ENCODE measurements at regions not wholly inside any gene's neighbourhood (a gene's known extent, or its start where the extent isn't known, plus 50 kb on each side); places are given as distances from the start of the nearest gene placed in this dataset.
A peak's percentile ranks its signal among the peaks of the same experiment; 100 is the strongest.

DNA sequence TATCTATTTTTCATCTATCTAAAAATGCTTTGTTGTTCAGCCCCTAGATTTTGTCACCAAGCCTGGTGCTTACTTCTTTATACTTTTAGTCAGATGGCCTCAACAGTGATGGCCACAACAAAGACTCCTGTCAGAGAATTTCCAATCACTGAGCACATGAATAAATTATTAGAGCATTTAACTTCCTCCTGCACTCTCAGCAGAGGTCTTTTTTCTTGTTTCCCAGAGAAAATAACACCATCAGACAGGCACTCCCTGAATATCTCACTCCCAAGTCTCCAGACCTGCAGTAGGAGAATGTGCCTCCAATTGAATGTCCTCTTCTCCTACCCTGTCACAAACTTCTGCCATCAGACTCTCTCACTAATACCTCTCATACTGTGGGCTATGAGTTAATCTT is 616.0 kb upstream of the NR5A2 start:
- H3K4me3 ChIP-seq (ENCODE audit: low read depth, low read length) = no peak overlapping the region
- no peak for DNase-seq (ENCODE audit: low read depth, low spot score)
- POLR2A ChIA-PET = no interaction called here
- TF ChIP-seq, protein P1, sequence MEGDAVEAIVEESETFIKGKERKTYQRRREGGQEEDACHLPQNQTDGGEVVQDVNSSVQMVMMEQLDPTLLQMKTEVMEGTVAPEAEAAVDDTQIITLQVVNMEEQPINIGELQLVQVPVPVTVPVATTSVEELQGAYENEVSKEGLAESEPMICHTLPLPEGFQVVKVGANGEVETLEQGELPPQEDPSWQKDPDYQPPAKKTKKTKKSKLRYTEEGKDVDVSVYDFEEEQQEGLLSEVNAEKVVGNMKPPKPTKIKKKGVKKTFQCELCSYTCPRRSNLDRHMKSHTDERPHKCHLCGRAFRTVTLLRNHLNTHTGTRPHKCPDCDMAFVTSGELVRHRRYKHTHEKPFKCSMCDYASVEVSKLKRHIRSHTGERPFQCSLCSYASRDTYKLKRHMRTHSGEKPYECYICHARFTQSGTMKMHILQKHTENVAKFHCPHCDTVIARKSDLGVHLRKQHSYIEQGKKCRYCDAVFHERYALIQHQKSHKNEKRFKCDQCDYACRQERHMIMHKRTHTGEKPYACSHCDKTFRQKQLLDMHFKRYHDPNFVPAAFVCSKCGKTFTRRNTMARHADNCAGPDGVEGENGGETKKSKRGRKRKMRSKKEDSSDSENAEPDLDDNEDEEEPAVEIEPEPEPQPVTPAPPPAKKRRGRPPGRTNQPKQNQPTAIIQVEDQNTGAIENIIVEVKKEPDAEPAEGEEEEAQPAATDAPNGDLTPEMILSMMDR (IDR thresholded peaks at IDR 0.05; ENCODE audit: insufficient read depth, low read length, missing control alignments) = no peak
- CTCF ChIA-PET = interaction anchor here (1.6 kb wide), 1 partner anchor 10 kb away, joined by 4 read pairs; no protein-coding TSS in a partner anchor

DNA sequence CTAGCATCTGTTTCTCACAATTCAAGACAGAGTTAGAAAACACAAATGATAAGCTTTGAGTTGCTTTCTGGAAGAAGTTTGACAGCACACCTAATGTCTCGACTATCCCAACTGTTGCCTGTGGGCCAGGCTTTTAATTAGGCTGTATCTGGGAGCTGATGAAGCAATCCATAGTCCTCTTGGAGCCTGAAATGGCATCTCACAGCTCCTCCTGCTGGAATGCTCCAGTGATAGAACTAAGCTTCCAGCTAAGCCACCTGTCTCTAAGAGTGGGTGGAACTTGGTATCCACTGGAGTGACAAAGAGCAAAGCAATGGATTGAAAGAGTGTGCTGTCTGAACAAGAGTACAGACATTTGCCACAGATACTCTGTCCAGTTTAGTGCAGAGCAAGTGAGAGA is 605.3 kb upstream of the NR5A2 start:
- ChIA-PET CTCF (interaction anchor here (0.9 to 2.4 kb wide), 11 partner anchors 9 to 669 kb away, joined by 3 to 11 read pairs (median 4); no protein-coding TSS in a partner anchor), POLR2A (no interaction called here)
- H3K4me3 ChIP-seq (ENCODE audit: low read depth, low read length) = no peak overlapping the region
- DNase-seq (ENCODE audit: low read depth, low spot score) = no peak
- TF ChIP-seq, protein P1 (IDR thresholded peaks at IDR 0.05; ENCODE audit: insufficient read depth, low read length, missing control alignments) = peak; percentile 25

DNA sequence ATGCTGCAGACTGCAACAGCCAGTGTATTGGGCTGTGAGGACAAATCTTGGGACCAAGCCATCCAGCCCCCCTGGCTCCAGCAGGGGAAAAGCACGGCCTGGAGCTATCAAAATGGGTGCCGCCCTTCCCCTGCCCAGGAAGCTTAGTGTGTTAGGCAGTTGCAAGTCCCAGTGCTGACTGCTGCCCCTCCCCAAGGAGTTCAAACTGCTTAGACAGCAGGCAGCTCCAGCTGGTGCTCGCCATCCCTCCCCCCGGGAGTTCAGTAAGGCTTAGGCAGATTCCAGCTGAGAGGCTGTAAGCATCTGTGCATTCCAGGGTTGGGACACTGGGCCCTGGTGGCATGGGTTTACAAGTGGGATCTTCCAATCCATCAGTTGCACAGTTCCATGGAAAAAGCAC is 579.6 kb upstream of the NR5A2 start:
- no peak overlapping the region for H3K4me3 ChIP-seq (ENCODE audit: low read depth, low read length)
- DNase-seq (ENCODE audit: low read depth, low spot score) = no peak
- TF ChIP-seq, protein P1 (IDR thresholded peaks at IDR 0.05; ENCODE audit: insufficient read depth, low read length, missing control alignments) = no peak
- ChIA-PET CTCF (no interaction called here), POLR2A (no interaction called here)

DNA sequence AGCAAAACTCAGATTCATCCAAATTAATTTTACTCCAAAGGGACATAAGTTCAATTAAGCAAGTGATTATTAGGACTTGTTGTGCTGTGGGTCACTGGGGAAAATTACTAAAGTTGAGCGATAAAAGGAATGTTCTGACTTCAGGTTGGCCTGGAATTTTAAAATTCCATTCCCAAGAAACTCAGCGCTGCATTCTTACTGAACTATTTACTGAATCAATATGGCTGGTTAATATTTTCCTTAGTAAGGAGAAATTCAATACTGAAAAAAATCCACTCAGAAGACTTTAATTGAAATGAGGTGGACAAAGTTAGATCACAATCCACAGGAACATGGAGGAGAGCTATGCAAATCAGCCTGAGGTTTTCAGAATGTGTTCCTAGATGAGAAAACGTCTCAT is 578.9 kb upstream of the NR5A2 start:
- CTCF ChIA-PET = no interaction called here
- TF ChIP-seq, protein P1 (IDR thresholded peaks at IDR 0.05; ENCODE audit: insufficient read depth, low read length, missing control alignments) = no peak
- POLR2A ChIA-PET = no interaction called here
- no peak overlapping the region for H3K4me3 ChIP-seq (ENCODE audit: low read depth, low read length)
- no peak for DNase-seq (ENCODE audit: low read depth, low spot score)

DNA sequence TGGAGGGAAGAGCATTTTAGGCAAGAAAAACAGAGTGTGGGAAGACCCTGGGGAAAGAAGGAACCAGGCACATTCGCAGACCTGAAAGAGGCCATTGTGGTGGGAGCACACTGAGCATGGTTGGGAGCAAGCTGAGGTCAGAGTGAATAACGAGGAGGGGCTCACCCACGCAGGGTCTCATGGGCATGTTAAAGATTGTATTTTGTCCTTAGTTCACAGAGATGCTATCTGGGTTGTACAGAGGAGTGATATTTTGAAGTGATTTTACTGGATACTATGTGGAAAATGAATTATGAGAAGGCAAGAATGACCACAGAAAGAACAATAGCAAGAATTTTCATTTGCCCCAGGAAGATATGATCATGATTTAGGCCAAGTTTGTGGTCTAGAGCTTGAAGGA is 578.3 kb upstream of the NR5A2 start:
- no peak for DNase-seq (ENCODE audit: low read depth, low spot score)
- ChIA-PET POLR2A (no interaction called here), CTCF (no interaction called here)
- TF ChIP-seq, protein P1 (IDR thresholded peaks at IDR 0.05; ENCODE audit: insufficient read depth, low read length, missing control alignments) = no peak
- no peak overlapping the region for H3K4me3 ChIP-seq (ENCODE audit: low read depth, low read length)

DNA sequence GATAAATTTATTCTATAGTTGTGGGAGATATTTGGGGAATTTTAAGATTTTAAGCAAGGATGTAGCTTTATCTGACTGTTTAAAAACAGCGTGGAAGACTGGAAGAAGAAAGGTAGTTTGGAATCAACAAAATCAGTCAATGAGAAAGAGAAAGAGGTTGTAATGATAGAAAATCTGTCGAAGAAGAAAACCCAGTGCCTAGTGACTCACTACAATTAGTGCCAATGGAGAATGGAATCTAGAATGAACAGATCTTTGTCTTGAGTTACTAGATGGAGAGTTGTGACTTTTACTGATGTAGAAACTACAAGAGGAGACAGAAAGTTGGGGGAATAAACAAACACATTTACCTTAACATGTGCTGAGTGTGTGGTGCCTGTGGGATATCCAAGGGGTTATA is 577.8 kb upstream of the NR5A2 start:
- TF ChIP-seq, protein P1 (IDR thresholded peaks at IDR 0.05; ENCODE audit: insufficient read depth, low read length, missing control alignments) = no peak
- CTCF ChIA-PET = no interaction called here
- DNase-seq (ENCODE audit: low read depth, low spot score) = no peak
- POLR2A ChIA-PET = no interaction called here
- no peak overlapping the region for H3K4me3 ChIP-seq (ENCODE audit: low read depth, low read length)

All from AG04449 (cell line).